Activated CD4-positive, alpha-beta T cell treated with anti-CD3 and anti-CD28 coated beads for 1 hour (primary cell): ENCODE measurements at regions not wholly inside any gene's neighbourhood (a gene's known extent, or its start where the extent isn't known, plus 50 kb on each side); places are given as distances from the start of the nearest gene placed in this dataset.

Source experiments
- DNase-seq: peaks from one replicate; pipeline ENCODE4 v3.0.0-alpha.2; 2020

GRCh38 chr13:103255587-103256301 lies 189.5 kb upstream of the SLC10A2 start:
- DNase-seq: no peak

- no peak for DNase-seq
Measured at GRCh38 chr13:103250071-103250470, 183.9 kb upstream of the SLC10A2 start.

- no peak for DNase-seq
Measured at GRCh38 chr13:103246581-103247200, 180.5 kb upstream of the SLC10A2 start.

- DNase-seq: no peak
Measured at GRCh38 chr13:103243495-103243894, 177.3 kb upstream of the SLC10A2 start.

GRCh38 chr13:103238441-103238840 lies 172.2 kb upstream of the SLC10A2 start:
- no peak for DNase-seq

GRCh38 chr13:103236213-103236612 lies 170.0 kb upstream of the SLC10A2 start:
- DNase-seq: no peak

- no peak for DNase-seq
Measured at GRCh38 chr13:103229674-103230073, 163.5 kb upstream of the SLC10A2 start.

- no peak for DNase-seq
Measured at GRCh38 chr13:103224804-103225203, 158.6 kb upstream of the SLC10A2 start.

- no peak for DNase-seq
Measured at GRCh38 chr13:103222683-103223082, 156.5 kb upstream of the SLC10A2 start.

GRCh38 chr13:103218253-103218652 lies 152.0 kb upstream of the SLC10A2 start:
- no peak for DNase-seq

- no peak for DNase-seq
Measured at GRCh38 chr13:103213152-103213551, 146.9 kb upstream of the SLC10A2 start.

GRCh38 chr13:103210348-103210747 lies 144.1 kb upstream of the SLC10A2 start:
- no peak for DNase-seq

- DNase-seq: no peak
Measured at GRCh38 chr13:103203735-103204330, 137.6 kb upstream of the SLC10A2 start.

GRCh38 chr13:103200118-103200885 lies 134.1 kb upstream of the SLC10A2 start:
- DNase-seq: no peak

- no peak for DNase-seq
Measured at GRCh38 chr13:103199380-103200088, 133.3 kb upstream of the SLC10A2 start.

- no peak for DNase-seq
Measured at GRCh38 chr13:103196356-103196755, 130.1 kb upstream of the SLC10A2 start.

GRCh38 chr13:103195762-103196161 lies 129.5 kb upstream of the SLC10A2 start:
- DNase-seq: no peak

- no peak for DNase-seq
Measured at GRCh38 chr13:103194871-103195270, 128.7 kb upstream of the SLC10A2 start.

- DNase-seq: no peak
Measured at GRCh38 chr13:103192511-103193135, 126.4 kb upstream of the SLC10A2 start.

GRCh38 chr13:103190841-103191240 lies 124.6 kb upstream of the SLC10A2 start:
- no peak for DNase-seq

- no peak for DNase-seq
Measured at GRCh38 chr13:103188713-103189326, 122.6 kb upstream of the SLC10A2 start.

- DNase-seq: no peak
Measured at GRCh38 chr13:103187721-103188156, 121.5 kb upstream of the SLC10A2 start.
